Stimulated activated CD4-positive, alpha-beta T cell treated with anti-CD3 and anti-CD28 coated beads, Interleukin-1b, Interleukin-23, amount 100 ng/mL, for 48 hours (primary cell): ENCODE measurements at regions not wholly inside any gene's neighbourhood (a gene's known extent, or its start where the extent isn't known, plus 50 kb on each side); places are given as distances from the start of the nearest gene placed in this dataset.
"Not testable (repeated sequence)": the region's sequence is repeated elsewhere in the genome, so short reads cannot be mapped to it uniquely, and the experiment has no call there.

Experiments used
- DNase-seq: peaks from one replicate; pipeline ENCODE4 v3.0.0-alpha.2; 2020

- no peak for DNase-seq
Measured at GRCh38 chr12:38016602-38017001, 300.0 kb upstream of the ALG10B start.

- no peak for DNase-seq
Measured at GRCh38 chr12:38025916-38026315, 290.7 kb upstream of the ALG10B start.

DNA sequence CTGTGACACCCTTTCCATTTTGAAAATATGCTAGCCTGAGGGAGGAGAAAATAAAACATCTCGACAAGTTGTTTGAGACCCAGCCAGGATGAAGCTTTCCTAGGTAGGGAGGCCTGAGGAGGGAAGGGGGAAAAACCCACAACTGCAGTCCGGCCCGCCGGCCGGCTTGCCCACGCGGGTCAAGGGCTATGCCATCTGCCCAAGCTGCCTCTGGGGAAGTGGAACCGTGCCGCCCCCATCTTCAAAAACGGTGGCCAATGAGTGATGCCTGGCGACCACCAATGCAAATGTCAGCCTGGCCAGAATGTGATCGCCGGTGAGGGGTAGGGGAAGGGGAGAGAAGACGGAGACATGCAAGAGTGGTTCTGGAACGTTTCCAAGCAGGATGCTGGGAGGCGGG lies 263.5 kb upstream of the ALG10B start:
- DNase-seq: no peak

DNA sequence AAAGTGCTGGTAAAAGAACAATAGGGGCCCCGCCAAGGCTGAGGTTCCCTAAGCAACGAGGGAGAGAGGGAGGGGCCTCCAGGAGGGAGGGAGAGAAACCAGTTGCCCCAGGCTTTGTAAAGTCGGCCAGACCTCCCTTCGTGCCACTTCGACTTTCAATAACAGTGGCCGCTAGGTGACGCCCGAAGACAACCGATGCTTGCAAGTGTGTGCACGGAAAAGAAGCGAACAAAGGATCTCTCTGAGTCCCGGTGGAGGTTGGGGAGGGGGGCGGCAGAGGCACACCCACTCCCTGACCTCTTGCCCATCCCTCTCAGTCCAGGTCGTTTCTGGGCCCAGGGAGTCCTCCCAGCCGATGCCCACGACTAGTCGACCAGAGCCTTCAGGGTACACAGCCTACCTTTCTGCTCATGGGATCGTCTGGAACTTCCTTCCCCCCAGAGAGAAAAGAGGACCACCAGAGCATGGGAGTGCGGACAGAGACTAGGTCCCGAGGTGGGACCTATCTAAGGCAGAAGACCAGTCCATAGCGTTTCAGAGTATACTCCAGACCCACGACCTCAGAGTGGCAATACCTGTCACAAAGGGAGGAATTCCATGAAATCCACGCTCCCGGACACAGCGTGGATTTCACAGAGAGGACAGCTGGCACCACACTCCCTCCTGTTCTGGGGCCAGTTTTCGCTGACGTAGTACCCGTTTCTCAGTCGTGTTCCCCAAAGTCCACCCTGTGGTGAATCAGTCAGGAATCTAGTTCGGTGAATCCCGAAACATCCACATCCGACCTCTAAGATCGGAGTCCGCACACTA lies 262.7 kb upstream of the ALG10B start:
- DNase-seq: no peak

DNA sequence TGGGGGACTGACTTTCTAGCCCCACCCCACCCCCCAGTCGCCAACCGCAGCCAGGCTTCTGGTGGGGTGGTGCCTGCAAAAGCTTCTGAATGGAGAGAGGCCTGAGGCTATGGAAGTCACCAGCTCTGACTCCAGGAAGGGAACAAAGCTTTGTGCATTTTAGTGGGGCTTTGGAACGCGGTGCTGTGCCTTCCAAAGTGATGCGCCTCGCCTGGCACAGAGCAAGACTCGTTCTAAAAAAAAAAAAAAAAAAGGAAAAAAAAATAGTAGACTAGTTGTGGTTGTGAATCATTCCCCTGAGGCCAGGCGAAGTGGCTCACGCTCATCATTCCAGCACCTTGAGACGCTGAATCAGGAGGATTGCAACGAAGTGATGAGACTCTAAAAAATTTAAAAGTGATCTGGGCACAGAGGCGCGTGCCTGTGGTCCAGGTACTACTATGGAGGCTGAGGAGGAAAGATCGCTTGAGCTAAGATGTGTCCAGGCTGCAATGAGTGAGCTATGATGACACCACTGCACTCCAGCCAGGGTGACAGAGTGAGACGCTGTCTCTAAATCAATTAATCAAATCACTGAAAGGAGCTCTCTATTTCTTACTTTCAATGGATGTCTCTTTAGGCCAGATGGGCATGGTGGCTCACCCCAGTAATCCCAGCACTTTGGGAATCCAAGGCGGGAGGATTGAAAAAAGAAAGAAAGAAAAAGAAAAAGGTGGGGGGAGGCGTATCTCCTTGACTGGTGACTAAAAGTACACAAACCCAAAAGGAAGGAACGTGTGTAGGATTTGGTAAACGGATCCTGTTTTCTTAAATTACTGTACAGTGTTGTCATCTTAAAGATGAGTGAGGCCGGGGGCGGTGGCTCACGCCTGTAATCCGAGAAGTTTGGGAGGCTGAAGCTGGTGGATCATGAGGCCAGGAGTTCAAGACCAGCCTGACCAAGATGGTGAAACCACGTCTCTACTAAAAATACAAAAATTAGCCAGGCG lies 259.6 kb upstream of the ALG10B start:
- DNase-seq: no peak

DNA sequence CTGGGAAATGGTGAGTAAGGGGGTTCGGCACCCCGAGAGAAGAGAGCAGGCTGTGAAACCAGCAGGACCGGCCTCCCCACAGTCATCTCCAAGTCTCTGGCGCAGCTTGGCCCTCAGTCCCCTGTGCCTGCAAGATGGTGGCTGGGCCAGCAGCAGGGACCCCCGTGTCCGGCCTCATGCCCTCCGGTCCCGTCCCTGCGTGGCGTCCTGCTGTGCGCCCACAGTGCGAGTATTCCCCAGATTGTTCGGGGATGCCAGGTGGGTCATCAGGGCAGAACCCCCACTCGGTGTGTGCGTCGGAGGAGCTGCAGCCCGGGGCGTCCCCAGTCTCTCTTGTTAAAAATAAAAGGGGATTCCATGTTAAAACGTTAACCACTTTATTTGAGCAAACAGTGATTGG lies 216.9 kb upstream of the ALG10B start:
- DNase-seq: no peak

- no peak for DNase-seq
Measured at GRCh38 chr12:38101753-38102152, 214.8 kb upstream of the ALG10B start.

- no peak for DNase-seq
Measured at GRCh38 chr12:38102197-38102596, 214.4 kb upstream of the ALG10B start.

DNA sequence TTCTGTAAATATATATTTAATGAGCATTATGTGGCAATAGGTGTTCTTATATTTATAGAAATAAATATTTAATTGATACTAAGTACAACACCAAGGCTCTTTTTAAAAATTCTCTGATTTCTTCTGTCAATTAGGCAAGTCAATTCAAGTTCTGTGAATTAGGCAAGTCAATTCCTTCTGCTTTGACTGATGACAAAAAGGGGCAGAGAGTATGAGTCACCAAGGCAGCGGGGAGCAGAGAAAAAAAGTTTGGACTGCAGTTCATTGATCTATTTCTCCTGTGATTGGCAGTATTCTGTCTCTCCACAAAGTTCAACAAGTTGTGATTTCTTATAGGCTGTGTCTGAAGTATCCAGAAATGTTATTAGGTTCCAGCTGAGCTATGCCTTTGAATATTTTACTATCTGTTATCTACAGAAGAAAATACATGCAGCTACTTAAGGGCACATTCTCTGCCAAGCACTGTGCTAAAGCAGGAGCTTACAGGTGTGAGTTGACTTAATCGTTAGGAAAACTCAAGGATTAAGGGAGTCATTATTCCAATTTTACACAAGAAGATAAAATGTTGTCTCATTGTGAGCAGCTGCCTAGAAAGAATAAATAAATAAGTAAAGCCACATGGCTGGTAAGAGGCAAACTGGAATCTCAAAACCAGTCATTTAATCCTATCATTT lies 206.4 kb upstream of the ALG10B start:
- no peak for DNase-seq

DNA sequence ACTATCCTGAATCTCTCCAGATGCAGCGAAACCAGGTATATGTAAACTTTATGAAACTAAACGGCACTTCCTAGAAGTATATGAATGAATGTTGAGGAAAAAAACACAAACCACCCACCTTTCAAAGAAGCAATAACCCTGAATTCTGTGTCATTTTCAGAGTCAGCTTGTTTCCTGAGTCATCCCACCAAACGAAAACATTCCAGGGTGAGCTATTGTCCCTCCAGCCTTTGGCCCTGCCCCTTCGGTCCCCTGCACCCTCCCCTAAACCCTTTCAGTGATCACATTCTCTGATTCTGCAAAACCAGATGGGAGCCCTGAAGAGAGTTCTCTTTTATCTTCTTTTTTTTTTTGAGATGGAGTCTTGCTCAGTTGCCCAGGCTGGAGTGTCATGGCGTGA lies 202.6 kb upstream of the ALG10B start:
- DNase-seq: no peak

- DNase-seq: no peak
Measured at GRCh38 chr12:38116968-38117367, 199.6 kb upstream of the ALG10B start.

GRCh38 chr12:38118632-38119031 lies 197.9 kb upstream of the ALG10B start:
- DNase-seq: no peak

GRCh38 chr12:38120438-38120837 lies 196.1 kb upstream of the ALG10B start:
- DNase-seq: no peak

- DNase-seq: not testable (repeated sequence)
Measured at GRCh38 chr12:38123028-38123427, 193.5 kb upstream of the ALG10B start.

DNA sequence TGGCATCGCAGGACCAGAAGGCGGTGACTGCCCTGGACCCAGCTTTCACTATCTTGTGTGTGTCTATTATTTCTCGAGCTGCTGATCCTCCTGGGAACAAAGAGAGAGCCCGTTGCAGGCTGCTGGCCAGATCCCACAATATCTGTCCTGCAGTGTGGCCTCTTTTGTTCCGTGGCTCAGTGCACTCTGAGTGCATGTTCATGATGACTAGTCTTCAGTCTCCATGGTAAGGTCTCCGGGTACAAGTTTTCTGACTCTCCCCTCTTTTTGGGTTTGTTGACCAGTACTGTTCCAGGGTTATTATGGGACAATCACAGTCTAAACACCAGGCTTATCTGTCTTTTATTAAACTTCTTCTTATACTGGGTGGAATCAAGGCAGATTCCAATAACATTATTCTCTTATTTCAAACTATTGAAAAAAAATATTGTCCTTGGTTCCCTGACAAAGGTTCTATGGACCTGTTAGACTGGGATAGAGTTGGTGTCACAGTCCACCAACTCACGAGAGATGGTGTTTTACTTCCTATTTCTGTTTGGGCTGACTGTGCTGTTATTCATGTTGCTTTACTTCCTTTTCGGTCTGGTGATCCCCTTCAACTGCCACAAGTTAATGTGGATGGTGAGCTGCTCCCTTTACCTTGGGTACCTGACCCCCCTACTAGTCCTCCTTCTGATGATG lies 192.9 kb upstream of the ALG10B start:
- no peak for DNase-seq

DNA sequence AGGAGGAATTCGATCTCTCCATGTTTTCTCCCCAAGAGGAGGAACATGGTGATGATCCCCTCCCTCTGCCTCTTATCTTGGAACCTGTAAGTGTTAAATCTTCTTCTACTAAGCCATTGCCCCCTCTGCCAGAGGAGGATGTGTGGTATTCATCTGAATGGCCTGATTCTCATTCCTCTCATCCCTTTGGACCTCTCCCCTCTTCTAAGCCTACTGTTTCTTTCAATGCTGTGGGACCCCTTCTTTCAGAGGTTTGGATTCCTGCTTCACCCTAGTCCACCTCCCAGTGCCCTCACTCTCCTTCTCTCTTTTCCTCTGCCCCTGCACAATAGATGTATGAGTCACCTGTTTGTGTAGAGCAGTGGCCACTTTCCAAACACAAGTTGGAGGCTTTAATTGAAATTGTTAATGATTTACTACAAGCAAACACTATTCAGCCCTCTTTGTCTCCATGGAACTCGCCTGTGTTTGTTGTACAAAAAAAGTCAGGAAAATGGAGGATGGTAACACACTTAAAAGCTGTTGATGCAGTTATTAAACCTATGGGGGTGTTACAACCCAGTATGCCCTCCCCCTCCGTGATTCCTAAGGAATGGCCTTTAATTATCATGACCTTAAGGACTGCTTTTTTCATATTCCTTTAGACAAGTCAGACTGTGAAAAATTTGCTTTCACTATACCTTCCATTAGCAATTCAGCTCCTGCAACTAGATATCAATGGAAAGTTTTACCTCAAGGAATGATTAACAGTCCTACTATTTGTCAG lies 192.1 kb upstream of the ALG10B start:
- DNase-seq: no peak

DNA sequence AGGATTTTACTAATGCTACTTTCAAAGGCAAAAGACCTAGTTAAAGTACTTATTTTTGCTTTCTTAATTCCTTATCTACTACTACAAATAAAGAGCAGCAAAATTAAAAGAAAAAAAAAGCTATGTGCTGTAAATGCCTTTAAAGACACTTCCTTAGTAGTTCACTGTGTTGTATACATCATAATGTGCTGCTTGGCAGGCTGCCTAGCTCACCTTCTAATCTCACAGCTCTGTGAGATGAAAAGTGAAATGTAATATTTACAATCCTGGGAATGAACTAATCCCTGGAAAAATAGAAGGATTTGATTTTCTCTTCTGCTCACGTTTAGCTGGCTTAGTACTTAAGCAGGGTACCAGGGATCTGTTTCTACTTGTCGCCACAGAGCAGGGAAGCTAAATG lies 184.4 kb upstream of the ALG10B start:
- DNase-seq: no peak

- DNase-seq: no peak
Measured at GRCh38 chr12:38137287-38137686, 179.3 kb upstream of the ALG10B start.

GRCh38 chr12:38137716-38138115 lies 178.9 kb upstream of the ALG10B start:
- DNase-seq: no peak

GRCh38 chr12:38138225-38139221 lies 178.1 kb upstream of the ALG10B start:
- DNase-seq: peak; percentile 37

DNA sequence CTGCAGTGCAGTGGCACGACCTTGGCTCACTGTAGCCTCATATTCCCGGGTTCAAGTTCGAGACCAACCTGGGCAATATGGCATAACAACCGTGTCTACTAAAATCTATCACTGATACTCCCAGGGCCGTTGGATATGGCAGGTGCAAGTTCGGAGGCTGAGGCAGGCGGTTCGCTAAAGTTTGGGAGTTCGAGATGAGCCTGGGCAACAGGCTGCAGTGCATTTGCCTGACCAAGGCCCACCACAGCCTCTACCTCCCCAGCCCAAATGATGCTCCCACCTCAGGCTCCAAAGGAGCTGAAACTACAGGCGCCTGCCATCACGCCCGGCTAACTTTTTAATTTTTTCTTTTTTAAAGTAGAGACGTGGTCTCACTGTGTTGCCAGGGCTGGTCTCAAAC lies 177.1 kb upstream of the ALG10B start:
- no peak for DNase-seq
